Upper lobe of left lung (tissue), 6 donors: ENCODE measurements at regions not wholly inside any gene's neighbourhood (a gene's known extent, or its start where the extent isn't known, plus 50 kb on each side); places are given as distances from the start of the nearest gene placed in this dataset.

Experiments
- ATAC-seq, 2 donors: fragments of 200-7000 bp; cut with Tn5 transposase; one replicate each; pipeline ENCODE4 v1.9.1; 2022; ENCODE audit warnings: mild to moderate bottlenecking in 2 of 2, moderate library complexity in 2 of 2; ENCODE audit not compliant: low FRiP score in 2 of 2
- DNase-seq, 2 donors: peaks; one replicate each; pipeline ENCODE4 v3.0.0-alpha.2; 2019 to 2020
- H3K27ac ChIP-seq, 4 donors: fragments of 200-600 bp; sonication (generic); one replicate each; pipeline ENCODE4 v1.5.1; 2016 to 2019
- H3K27me3 ChIP-seq, 4 donors: fragments of 200-600 bp; sonication (generic); one replicate each; pipeline ENCODE4 v1.5.1; 2017 to 2019
- H3K36me3 ChIP-seq, 4 donors: fragments of 200-600 bp; sonication (generic); one replicate each; pipeline ENCODE4 v1.5.1; 2016 to 2019
- H3K4me1 ChIP-seq, 4 donors: fragments of 200-600 bp; sonication (generic); one replicate each; pipeline ENCODE4 v1.5.1; 2018 to 2019
- H3K4me3 ChIP-seq, 4 donors: fragments of 200-600 bp; sonication (generic); one replicate each; pipeline ENCODE4 v1.5.1; 2017 to 2019; ENCODE audit warnings: mild to moderate bottlenecking in 2 of 4, moderate library complexity in 1 of 4
- H3K9me3 ChIP-seq, 4 donors: fragments of 200-600 bp; sonication (generic); one replicate each; pipeline ENCODE4 v1.5.1; 2018 to 2019
- EP300 ChIP-seq, 4 donors: sonication (generic); formaldehyde crosslinking; IDR thresholded peaks; one replicate each; pipeline ENCODE4 v1.5.1; 2017; ENCODE audit warnings: antibody characterized with exemption in 4 of 4, control low read depth in 2 of 4
- POLR2A ChIP-seq, 4 donors: fragments of 450-650 bp; IDR thresholded peaks; one replicate each; pipeline ENCODE4 v1.5.1; 2016 to 2017; ENCODE audit warnings: antibody characterized with exemption in 4 of 4, mild to moderate bottlenecking in 2 of 4
- POLR2AphosphoS5 ChIP-seq, 2 donors: sonication (generic); formaldehyde crosslinking; IDR thresholded peaks; one replicate each; pipeline ENCODE4 v1.5.1; 2017; ENCODE audit warnings: antibody characterized with exemption in 2 of 2
- WGBS, 2 donors: methylation state at CpG; one replicate each; pipeline ENCODE4 v1.1.5; 2017 to 2018; 5-methylcytosine and 5-hydroxymethylcytosine counted together
- TF ChIP-seq, protein P1 (sequence below), 6 experiments: fragments of 450-650 bp in 4 of 6; fragments of 200-600 bp in 2 of 6; sonication (generic) in 2 of 6; IDR thresholded peaks; one replicate each; pipeline ENCODE4 v1.5.1; 2016 to 2019; ENCODE audit warnings: antibody characterized with exemption in 6 of 6
- donor health status: DM: no; HTN: no; CAD: no; lungs with moderate emphysema.
- donor health status: DM: no; HTN: yes; CAD: no; lungs with severe emphysema.

GRCh38 chr4:85416094-85416493 lies 58.9 kb upstream of the ARHGAP24 start:
- WGBS, 2 donors, result 79 to 86% methylated on average over 2 of the region's 2 CpGs
- no peak for ATAC-seq
- H3K27ac ChIP-seq, result no peak overlapping the region
- DNase-seq, result no peak
- H3K9me3 ChIP-seq, result no peaks in the 10 kb centered on the region
- TF ChIP-seq, protein P1, sequence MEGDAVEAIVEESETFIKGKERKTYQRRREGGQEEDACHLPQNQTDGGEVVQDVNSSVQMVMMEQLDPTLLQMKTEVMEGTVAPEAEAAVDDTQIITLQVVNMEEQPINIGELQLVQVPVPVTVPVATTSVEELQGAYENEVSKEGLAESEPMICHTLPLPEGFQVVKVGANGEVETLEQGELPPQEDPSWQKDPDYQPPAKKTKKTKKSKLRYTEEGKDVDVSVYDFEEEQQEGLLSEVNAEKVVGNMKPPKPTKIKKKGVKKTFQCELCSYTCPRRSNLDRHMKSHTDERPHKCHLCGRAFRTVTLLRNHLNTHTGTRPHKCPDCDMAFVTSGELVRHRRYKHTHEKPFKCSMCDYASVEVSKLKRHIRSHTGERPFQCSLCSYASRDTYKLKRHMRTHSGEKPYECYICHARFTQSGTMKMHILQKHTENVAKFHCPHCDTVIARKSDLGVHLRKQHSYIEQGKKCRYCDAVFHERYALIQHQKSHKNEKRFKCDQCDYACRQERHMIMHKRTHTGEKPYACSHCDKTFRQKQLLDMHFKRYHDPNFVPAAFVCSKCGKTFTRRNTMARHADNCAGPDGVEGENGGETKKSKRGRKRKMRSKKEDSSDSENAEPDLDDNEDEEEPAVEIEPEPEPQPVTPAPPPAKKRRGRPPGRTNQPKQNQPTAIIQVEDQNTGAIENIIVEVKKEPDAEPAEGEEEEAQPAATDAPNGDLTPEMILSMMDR (IDR thresholded peaks at IDR 0.05), result no peak
- TF ChIP-seq EP300 (IDR thresholded peaks at IDR 0.05) (no peak), POLR2AphosphoS5 (IDR thresholded peaks at IDR 0.05) (no peak), POLR2A (IDR thresholded peaks at IDR 0.05) (no peak)
- H3K4me3 ChIP-seq, result no peak overlapping the region
- no peaks in the 10 kb centered on the region for H3K36me3 ChIP-seq
- no peaks in the 10 kb centered on the region for H3K4me1 ChIP-seq
- no peaks in the 10 kb centered on the region for H3K27me3 ChIP-seq

DNA sequence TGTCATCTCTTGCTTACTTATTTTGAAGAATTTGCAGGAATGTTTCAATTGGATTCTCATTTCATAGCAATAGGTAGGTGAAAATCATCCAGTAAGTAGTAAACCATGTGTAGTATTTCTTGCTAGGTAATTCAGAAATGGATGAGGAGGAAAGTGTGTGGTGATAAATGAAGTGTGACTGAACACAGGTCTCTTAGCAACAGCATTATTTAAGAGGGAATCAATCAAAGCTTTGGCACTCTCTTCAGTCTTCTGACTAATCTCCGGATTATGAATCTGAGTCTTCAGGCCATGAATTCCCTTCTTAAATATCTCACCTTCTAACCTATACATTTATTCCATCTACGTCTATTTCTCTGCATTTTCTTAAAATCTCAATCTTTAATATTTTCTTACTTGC lies 55.8 kb upstream of the ARHGAP24 start:
- 83 to 89% methylated on average over 2 of the region's 2 CpGs for WGBS, 2 donors

DNA sequence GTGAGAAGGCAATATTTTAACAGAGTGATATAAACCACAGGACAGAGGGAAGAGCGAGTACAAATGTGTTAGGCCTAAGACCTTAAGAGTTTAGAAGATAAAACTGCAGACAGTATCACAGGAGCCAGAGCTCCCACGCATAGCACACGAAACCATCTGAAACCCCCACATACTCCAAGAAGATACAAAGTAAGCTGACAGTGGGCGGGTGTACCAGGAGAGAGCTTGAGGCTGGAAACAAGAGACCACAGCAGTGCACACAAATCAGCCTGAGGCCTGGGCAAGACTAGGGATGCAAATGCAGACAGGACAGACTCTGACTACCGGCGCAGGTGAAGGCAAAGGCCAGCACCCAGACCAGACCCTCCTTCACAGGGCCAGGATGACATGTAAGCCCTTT lies 54.1 kb upstream of the ARHGAP24 start:
- H3K4me1 ChIP-seq, result no peaks in the 10 kb centered on the region
- H3K27ac ChIP-seq, result no peak overlapping the region
- H3K27me3 ChIP-seq, result no peaks in the 10 kb centered on the region
- 85 to 88% methylated on average over 6 of the region's 6 CpGs for WGBS, 2 donors
- TF ChIP-seq POLR2AphosphoS5 (IDR thresholded peaks at IDR 0.05), result no peak
- TF ChIP-seq EP300 (IDR thresholded peaks at IDR 0.05), result no peak
- no peak for TF ChIP-seq POLR2A (IDR thresholded peaks at IDR 0.05)
- TF ChIP-seq, protein P1 (IDR thresholded peaks at IDR 0.05), result no peak
- H3K4me3 ChIP-seq, result no peak overlapping the region
- no peak for ATAC-seq
- H3K36me3 ChIP-seq, result no peaks in the 10 kb centered on the region
- no peak for DNase-seq
- H3K9me3 ChIP-seq, result no peaks in the 10 kb centered on the region

More for the DNA sequence above, 55.8 kb upstream of the ARHGAP24 start:
- H3K36me3 ChIP-seq, result no peaks in the 10 kb centered on the region
- DNase-seq, result no peak
- no peak for TF ChIP-seq POLR2AphosphoS5 (IDR thresholded peaks at IDR 0.05)
- TF ChIP-seq POLR2A (IDR thresholded peaks at IDR 0.05), result no peak
- TF ChIP-seq EP300 (IDR thresholded peaks at IDR 0.05), result no peak
- TF ChIP-seq, protein P1 (IDR thresholded peaks at IDR 0.05), result no peak
- H3K4me1 ChIP-seq, result no peaks in the 10 kb centered on the region
- no peak overlapping the region for H3K4me3 ChIP-seq
- H3K27me3 ChIP-seq, result no peaks in the 10 kb centered on the region
- H3K9me3 ChIP-seq, result no peaks in the 10 kb centered on the region
- ATAC-seq, result no peak
- no peak overlapping the region for H3K27ac ChIP-seq

- H3K4me1 ChIP-seq, result no peaks in the 10 kb centered on the region
- no peak overlapping the region for H3K4me3 ChIP-seq
- WGBS, 2 donors, result 86 to 91% methylated on average over 2 of the region's 2 CpGs
- H3K27ac ChIP-seq, result no peak overlapping the region
- H3K36me3 ChIP-seq, result no peaks in the 10 kb centered on the region
- DNase-seq (no peak), ATAC-seq (no peak)
- H3K9me3 ChIP-seq, result no peaks in the 10 kb centered on the region
- no peaks in the 10 kb centered on the region for H3K27me3 ChIP-seq
- TF ChIP-seq, protein P1 (IDR thresholded peaks at IDR 0.05), result no peak
- TF ChIP-seq POLR2A (IDR thresholded peaks at IDR 0.05), result no peak
- no peak for TF ChIP-seq POLR2AphosphoS5 (IDR thresholded peaks at IDR 0.05)
- no peak for TF ChIP-seq EP300 (IDR thresholded peaks at IDR 0.05)
Observed at GRCh38 chr4:85423431-85423830, 51.5 kb upstream of the ARHGAP24 start.
